Hematopoietic multipotent progenitor cell treated with erythropoietin and hydrocortisone succinate and interleukin-3 and kit ligand, for 8 days (in vitro differentiated cells): ENCODE measurements at regions not wholly inside any gene's neighbourhood (a gene's known extent, or its start where the extent isn't known, plus 50 kb on each side); places are given as distances from the start of the nearest gene placed in this dataset.
"Not testable (repeated sequence)": the region's sequence is repeated elsewhere in the genome, so short reads cannot be mapped to it uniquely, and the experiment has no call there.

Experiments
- DNase-seq: peaks from one replicate; pipeline ENCODE4 v3.0.0-alpha.2; 2015

DNA sequence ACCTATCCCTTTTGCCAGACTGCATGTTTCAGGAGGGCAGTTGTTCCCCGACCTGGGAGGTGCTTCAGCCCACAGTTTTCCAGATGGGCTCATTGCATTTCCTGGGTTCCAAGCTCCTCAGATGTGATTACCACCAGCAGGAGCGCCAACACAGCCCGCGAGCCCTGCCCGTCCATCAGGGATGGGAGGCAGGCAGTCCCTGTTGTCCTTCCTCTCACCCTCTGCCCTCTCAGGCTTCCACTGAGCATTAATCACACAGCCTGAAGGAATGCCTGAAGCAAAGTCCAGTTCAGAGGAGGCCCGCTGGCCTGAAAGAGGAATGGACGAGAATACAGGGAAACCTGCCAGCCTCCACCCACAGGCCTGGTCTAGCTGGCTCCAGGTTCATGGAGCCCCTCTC is 256.3 kb upstream of the SDK2 start:
- no peak for DNase-seq

DNA sequence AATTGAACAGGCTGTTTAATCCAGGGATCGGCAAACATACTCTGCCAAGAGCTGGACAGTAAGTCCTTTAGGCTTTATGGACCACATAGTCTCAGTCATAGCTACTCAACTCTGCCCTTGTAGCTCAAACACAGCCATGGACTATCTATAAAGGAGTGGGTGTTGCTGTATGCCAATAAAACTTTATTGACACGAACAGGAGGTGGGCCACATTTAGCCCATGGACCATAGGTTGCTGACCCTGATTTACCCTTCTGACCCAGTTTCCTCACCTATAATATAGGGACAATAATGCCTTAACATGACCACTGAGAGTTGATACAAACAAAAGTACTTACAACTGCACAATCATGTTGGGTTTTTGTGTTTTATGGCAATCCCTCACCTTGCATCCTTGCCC is 257.0 kb upstream of the SDK2 start:
- DNase-seq = no peak

DNA sequence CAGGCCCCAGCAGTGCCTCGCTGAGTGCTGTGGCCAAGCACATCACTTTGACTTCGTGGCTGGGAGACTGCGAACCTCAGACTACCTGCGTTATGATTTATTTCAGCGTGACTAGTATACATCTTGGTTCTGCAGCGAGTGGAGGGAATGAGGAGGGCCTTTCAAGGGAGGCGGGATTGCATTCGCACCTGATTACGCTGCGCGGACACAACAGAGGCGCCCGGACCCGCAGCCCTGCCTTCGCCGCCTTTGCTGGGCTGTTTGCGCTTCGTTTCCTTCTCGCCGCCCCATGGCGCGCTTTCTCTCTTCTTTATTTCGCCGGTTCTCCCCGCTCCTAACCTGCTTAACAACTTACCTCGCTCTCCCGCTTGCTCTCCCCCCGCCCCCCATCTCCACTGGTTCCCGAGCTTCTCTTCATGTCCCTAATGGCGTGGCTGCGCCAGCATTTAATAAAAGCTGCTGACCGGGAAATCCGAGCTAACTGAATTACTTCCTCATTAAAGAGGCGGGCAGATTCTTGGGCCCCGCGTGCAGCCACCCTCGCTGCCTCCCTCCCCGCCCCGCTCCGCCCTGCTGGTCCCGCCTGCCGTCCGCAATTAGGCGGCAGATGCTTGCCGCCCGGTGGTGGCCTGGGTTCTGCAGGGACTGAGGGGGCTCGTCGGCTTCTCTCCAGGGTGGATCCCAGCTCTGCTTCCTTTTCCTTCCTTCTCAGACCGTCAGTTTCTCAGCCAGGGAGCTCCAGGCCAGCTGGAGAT is 257.6 kb upstream of the SDK2 start:
- no peak for DNase-seq

DNA sequence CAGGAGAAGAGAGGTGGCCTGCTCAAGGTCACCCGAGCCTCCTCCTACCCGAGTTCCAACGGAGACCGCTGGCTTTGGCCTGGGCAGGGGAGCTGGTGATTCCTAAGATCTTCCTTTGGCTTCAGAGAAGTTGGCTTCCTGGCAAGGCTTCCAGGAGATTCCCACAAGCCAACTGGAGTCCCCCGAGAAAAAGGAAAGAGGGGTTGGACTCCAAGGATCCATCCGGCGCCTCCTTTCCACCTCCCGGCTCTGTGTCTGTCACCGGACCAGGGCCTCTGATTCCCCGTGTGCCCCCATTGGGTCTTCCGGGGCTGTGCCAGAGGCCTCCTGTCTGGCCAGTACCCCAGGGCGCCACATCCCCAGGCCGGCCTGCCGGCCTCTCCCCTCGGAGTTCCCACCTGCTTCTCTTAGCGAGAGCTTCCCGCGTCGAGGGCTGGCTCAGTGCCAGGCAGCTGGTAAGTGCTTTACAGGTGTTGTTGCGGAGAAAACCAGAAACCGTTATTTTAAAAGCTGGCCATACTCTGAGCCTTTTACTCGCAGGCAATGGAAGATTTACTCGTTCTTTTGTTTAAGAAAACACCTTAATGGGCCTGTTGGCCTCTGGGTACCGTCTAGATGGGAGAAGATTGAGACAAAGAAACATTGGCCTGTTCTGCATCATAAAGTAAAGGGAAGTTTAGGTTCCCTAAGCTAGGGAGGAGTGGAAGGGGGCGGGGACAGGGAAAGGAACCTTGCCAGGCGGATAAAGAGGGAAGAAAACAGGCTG is 258.4 kb upstream of the SDK2 start:
- no peak for DNase-seq

DNA sequence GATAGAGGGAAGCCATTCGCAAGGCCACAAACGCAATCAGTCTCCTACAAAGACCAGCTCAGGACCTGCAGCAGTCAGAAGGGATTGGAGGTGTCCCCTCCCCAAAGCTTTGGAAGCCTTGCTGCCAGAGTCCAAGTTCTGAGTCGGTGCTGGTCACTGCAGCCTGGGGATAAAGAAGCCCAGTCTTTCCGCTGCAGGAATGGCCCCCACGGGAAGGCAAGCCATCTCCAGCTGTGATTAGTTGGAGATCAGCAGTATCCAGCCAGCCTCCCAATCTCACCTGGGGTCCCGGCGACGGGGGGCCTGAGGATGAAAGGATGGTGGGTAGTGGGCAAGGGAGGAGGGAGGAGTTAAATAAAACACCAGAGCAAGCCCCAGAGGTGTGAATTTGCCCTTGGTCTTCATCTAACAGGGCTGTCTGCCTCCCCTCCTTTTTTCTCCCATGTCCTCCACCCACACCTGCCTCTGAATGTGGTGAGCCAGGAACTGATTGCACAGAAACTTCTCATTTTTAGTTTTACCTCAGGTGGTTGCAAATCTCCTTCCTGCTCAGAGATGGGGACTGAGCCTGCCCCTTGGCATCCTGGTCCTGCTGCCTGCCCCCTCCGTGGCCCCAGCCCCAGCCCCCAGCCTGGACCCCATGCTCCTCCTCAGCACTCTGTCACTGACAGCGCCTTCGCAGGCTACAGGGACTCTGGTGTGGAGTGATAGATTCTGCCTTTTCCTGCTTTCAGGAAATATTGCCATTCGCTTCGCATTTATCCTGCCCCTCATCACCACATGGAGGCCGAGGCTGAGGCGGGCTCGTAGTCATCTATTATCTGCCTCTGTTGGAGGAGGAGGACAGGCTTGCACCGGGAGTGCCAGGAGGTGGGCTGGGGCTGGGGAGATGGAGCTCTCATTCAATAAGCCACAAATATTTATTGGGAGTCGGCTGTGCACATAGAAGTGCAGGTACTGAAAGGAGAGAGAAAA is 262.9 kb upstream of the SDK2 start:
- no peak for DNase-seq

DNA sequence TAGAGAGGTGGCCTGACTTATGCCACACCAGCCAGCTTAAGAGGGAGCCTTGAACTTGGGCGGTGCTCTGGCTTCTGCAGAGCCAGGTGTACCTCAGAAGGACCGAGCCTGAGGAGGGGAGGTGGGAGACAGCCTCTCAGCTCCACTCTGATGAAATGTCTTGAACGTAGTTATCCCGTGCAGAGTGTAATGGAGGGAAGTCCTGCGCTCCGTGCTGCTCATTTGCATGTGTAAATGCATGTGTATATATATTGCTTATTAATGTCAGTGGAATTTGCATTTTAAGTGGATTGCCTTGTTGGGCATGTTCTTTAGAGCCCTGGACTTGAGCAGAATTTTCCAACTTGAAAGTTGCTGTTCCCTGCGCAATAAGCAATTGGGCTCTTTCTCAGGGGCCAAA is 264.9 kb upstream of the SDK2 start:
- no peak for DNase-seq

DNA sequence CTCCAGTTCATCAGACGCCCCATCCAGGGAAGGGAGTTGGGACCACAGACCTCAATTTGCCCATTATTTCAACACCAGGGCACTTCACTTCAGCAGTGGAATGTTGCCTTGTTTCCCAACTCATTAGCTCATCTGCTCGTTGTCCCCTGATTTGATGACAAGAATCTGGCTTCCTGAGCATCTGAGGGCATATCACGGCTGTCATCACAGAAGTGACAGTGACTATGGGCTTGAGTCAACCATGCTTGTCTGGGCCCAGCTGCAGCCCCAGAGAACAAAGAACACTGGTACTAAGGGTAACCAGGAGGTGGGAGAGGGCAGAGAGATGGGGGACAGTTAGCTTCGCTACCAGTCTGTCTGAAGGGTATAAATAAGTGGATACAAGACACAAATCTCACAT is 266.0 kb upstream of the SDK2 start:
- DNase-seq = no peak

DNA sequence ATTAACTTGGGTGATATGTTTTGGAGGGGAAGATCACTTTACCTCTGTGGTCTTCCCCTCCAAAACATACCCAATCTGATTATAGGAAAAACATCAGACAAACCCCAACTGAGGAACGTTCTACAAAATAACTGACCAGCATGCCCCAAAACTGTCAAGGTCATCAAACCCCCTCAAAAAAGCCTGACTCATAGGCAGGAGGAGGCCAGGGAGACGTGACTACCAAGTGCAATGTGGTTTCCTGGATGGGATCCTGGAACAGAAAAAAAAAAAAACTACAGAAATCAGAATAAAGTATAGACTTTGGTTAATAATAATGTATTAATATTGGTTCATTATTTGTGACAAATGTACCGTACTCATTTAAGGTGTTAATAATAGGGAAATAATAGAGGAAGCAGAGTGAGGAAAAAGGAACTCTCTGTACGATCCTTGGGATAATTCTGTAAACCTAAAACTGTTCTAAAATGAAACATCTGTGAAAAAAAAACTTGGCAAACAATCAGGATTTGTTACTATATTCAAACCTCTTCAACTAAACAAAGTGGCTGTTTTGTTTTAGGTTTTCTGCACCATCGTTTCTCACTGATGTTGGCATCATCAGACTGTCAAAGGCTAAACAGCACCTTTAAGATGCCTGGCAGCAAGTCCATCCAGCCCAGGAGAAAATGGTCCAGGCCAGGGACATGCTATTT is 266.7 kb upstream of the SDK2 start:
- no peak for DNase-seq

DNA sequence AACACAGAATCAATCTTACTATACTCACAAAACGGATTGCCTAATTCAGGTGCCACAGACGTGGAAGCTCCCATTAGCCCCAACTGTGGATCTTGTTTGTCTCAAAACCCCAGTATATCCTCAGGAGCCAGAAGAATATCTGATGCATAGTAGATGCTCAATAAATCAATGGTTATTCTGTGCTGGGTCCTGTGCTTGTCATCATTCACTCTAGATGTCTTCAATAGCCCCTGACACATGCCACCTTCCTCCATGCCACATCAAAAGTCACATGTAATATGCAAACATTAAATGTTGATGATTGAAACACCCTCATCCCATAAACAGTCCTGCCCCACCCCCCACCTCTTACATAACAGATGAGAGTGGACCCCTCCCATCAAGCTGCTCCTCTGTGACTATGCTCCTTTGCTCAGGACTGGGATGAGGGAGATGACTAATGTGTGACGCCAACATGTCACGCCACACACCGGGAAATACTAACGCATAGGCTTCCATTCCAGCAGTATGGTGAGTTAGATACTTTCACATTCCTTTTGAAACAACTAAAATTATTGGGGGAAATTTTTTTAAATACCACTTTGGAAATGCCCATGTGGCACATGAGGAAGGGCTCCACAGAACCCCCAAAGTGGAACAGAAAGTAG is 267.6 kb upstream of the SDK2 start:
- DNase-seq = no peak

DNA sequence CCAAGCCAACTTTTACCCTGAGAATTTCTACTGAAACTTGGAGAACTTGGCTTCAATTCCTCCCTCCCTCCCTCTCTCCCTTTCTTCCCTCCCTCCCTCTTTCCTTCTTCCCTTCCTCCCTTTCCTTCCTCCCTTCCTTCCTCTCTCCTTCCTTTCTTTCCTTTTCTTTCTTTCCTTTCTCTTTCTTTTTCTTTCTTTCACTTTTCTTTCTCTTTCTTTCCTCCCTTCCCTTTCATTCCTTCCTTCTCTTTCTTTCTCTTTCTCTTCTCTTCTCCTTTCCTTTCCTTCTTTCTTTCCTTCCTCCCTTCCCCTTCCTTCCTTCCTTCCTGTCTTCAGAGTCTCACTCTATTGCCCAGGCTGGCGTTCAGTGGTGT is 268.1 kb upstream of the SDK2 start:
- no peak for DNase-seq

DNA sequence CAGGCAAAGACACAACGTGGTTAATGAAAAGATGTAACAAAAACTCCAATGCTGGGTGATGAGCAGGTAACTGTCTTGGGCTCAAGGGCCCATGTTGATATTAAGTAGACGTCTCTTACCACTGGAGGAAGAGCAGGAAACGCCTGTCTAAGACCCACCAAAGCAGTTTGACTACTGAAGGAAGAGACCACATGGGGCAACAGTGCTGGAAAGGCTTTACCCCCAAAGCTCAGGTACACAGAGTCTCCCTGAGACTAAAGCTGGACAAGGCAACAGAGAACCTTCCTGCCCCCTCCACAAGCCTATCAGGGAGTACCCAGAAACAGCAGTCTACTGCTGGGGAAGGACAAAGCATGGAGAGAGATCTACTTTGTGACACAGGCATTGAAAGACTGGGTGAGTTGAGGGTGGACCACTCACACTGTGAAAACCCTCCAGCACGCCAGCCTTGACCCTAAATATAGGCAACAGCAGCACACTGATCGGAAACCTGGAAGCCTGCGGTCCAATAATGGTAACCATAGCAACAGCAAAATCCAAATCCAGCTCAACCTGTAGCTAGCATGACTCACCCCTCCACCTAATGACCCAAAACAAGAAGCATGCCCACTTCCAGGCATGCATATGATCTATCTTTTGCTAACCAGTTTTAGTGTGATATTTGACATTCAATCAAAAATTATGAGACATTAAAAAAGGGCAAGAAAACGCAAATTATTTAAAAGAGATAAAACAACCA is 270.5 kb upstream of the SDK2 start:
- DNase-seq = no peak

DNA sequence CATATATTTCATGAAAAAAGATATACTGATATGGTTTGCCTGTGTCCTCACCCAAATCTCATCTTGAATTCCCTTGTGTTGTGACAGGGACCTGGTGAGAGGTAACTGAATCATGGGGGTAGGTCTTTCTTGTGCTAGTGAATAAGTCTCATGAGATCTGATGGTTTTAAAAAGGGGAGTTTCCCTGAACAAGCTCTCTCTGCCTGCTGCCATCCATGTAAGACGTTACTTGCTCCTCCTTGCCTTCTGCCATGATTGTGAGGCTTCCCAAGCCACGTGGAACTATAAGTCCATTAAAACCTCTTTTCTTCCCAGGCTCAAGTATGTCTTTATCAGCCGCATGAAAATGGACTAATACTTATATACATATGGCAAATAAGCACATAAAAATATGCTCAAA is 274.8 kb upstream of the SDK2 start:
- DNase-seq = not testable (repeated sequence)

DNA sequence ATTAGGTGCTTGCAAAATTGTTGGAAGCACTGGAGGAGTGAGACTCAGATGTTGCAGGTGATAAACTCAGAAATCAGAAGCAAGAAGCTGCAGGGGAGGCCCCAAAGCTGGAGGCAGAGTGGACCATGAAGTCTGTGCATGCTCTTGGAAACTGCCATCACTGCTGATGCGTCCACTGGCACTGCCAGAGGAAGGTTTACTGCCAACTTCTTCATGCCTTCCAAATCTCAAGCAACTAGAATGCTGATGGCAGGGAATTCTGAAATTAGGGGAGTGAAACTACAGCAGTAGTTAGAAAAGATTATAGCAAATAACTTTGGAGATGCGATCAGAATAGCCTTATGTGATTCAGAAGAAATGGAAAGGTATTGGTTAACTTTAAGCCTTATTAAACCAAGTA is 277.1 kb upstream of the SDK2 start:
- no peak for DNase-seq

DNA sequence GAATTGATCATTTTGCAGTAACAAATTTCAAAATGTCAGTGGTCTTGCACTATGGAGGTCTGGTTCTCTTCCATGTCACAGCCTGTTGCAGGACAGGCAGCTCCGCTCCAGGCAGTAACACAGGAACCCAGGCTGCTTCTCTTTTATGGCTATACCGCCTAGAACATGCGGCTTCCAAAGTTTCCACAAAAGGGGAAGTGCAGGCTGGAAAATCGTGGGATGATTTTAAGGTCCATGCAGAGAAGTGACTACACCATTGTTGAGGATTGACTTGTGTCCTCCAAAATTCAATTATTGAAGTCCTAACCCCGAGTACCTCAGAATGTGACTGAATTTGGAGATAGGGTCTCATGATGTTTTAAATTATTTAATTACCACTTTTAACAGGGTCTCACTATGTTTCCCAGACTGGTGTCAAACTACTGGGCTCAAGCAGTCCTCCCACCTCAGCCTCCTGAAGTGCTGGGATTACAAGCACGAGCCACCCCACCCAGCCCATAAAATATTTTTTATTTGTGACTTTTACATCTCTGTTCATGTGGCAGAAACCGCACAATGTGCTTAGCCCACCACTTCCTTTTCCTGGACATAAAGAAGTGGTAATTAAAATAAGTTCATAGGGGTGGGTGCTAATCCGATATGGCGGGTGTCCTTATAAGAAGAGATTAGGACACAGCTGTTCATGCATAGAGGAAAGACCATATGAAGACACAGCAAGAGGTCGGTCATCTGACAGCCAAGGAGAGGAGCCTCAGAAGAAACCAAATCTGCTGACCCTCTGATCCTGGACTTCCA is 279.2 kb upstream of the RPL38 start:
- DNase-seq = no peak

DNA sequence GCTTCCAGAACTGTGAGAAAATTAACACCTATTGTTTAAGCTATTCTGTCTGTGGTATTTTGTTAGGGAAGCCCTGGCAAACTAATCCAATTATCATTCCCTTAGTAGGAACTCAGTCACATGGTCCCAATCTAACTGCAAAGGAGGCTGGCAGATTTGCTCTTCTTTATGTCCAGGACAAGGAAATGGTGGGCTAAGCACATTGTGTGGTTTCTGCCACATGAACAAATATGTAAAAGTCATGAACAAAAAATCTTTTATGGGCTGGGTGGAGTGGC is 278.6 kb upstream of the RPL38 start:
- DNase-seq = no peak

DNA sequence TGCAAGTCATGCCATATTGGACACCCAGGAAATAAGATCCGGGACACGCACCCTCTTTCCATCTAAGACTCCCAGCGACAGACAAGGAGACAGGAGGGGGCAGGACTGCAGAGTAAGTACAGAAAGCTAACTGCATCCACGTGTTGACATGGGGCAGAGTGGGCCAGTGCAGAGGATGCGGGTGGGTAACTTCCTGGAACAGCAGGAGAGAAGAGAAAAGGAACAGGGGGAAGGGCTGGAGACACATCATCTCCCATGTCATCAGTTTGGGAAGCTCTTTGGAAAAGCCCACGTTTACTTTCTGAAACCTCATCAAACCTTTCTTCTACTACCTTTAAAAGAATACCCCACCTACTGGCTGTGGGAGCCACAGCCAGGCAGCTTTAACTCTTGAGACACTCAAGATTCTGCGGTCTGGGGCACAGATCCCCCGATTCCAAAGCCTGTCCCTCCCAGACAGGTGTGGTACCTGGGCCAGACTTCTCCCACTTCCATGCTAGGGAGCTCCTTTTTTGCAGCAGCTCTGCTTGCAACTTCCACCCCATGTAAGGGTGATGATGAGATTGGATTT is 273.5 kb upstream of the RPL38 start:
- DNase-seq = no peak

DNA sequence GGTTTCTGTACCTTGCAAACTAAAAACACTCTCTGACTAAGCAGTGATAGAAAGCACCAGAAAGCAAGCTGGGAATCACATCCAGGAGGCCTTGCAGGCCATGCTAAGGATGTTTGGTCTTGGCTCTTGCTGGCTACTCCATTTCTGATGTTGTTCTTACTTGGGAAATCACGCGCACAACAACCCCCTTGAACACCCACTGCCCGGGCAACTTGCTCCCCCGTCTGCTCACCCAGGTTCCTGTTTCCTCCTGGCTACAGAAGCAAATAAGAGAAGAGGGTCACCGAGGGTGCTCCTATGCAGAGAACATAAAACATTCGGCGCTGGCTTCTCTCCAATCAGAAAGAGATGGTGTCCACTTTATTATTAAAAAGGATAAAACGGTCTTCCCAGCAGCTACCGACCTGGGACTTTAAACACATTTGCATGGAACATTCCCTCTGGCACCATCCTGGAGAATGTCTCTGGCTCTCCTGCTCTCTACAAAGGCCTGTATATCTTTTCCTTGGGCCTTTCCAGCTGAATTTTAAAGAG is 271.2 kb upstream of the RPL38 start:
- no peak for DNase-seq

DNA sequence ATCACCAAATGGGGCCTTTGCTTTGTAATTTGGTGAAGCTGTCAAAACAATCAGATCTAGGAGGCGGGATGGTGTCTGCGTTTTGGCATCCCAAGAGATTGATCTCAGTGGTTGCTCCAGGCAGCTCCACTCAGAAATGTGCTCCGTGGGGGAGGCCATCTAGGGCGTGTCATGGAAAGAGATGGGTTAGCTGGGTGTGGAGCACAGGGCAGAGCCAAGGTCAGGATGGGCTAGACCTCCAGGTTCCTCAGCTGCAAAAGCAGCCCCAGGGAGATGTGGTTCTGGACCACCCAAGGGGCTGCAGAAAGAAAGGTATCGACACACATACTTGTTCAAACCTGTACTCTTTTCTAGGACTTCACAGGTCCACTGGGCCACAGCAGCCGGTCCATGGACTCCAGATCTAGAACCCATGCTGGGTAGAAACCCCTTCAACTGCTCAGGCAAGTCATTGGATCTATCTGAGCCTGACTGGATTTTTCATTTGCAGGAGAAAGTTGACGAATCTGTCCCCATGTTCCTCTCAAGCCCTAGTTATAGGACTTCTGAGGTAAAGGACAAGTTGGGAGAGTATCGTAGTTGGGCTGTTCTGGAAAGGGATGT is 270.2 kb upstream of the RPL38 start:
- DNase-seq = no peak

DNA sequence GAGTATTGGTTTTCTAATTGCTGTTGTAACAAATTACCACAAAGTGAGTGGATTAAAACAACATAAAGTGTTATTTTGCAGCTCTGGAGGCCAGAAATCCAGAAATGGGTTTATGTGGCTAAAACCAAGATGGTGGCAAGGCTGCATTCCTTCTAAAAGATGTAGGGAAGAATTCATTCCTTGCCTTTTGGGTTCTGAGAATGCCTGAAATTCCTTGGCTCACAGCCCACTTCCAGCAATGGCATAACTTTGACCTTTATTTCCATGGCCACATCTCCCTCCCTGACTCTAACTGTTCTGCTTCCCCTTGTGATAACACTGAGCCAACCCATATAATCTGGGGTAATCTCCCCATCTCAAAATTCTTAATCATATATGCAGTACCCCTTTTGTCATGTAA is 269.6 kb upstream of the RPL38 start:
- no peak for DNase-seq

DNA sequence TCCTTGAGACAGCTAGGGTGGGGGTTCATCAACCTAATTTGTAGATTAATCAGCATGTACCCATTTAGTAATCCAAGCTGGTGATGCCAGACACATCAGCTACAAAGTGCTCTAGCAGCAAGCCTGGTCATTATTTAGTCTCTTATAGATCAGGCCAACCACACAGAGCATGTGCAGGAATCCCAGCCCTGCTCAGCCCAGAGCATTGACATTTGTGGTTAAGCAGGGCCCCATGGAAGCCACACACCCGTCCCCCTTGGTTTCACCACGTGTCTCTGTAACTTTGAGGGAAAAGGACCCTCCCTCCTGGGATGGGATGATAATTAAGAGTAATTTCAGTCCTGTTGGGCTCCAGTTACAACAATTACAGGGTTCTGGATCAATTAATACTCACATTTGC is 268.8 kb upstream of the RPL38 start:
- no peak for DNase-seq
